GM18508 (cell line): ENCODE measurements at regions not wholly inside any gene's neighbourhood (a gene's known extent, or its start where the extent isn't known, plus 50 kb on each side); places are given as distances from the start of the nearest gene placed in this dataset.

Experiments
- ATAC-seq: cut with Tn5 transposase; IDR thresholded peaks from one replicate; pipeline ENCODE4 v1.9.1; 2021; ENCODE audit warnings: moderate number of reproducible peaks; ENCODE audit not compliant: insufficient read depth, unreplicated experiment

- no peak for ATAC-seq
These were observed 245.1 kb upstream of the TLE3 start for GRCh38 chr15:70342554-70343548.

- ATAC-seq = no peak
These were observed 244.4 kb upstream of the TLE3 start for GRCh38 chr15:70342141-70342540.

GRCh38 chr15:70341566-70341965 lies 243.8 kb upstream of the TLE3 start:
- no peak for ATAC-seq

- ATAC-seq = no peak
These were observed 242.8 kb upstream of the TLE3 start for GRCh38 chr15:70340494-70340870.

GRCh38 chr15:70339571-70340493 lies 242.1 kb upstream of the TLE3 start:
- no peak for ATAC-seq

- ATAC-seq = no peak
These were observed 239.8 kb upstream of the TLE3 start for GRCh38 chr15:70337277-70338186.

GRCh38 chr15:70336425-70337009 lies 238.8 kb upstream of the TLE3 start:
- no peak for ATAC-seq

GRCh38 chr15:70334286-70334685 lies 236.6 kb upstream of the TLE3 start:
- no peak for ATAC-seq

GRCh38 chr15:70329179-70329578 lies 231.5 kb upstream of the TLE3 start:
- ATAC-seq = no peak

- no peak for ATAC-seq
These were observed 231.0 kb upstream of the TLE3 start for GRCh38 chr15:70328679-70329115.

- no peak for ATAC-seq
These were observed 230.3 kb upstream of the TLE3 start for GRCh38 chr15:70327856-70328678.

GRCh38 chr15:70327328-70327855 lies 229.7 kb upstream of the TLE3 start:
- ATAC-seq = no peak

GRCh38 chr15:70324001-70324974 lies 226.6 kb upstream of the TLE3 start:
- no peak for ATAC-seq

GRCh38 chr15:70323111-70323851 lies 225.6 kb upstream of the TLE3 start:
- no peak for ATAC-seq

GRCh38 chr15:70322051-70322668 lies 224.4 kb upstream of the TLE3 start:
- ATAC-seq = no peak

GRCh38 chr15:70321172-70321819 lies 223.6 kb upstream of the TLE3 start:
- ATAC-seq = no peak
